GM21423 (cell line): ENCODE measurements at regions not wholly inside any gene's neighbourhood (a gene's known extent, or its start where the extent isn't known, plus 50 kb on each side); places are given as distances from the start of the nearest gene placed in this dataset.

ENCODE experiments used
- ATAC-seq: cut with Tn5 transposase; IDR thresholded peaks from one replicate; pipeline ENCODE4 v1.9.1; 2021; ENCODE audit warnings: mild to moderate bottlenecking, moderate library complexity; ENCODE audit not compliant: unreplicated experiment

- ATAC-seq, result no peak
Measured at GRCh38 chr12:127292736-127293135, 974.2 kb upstream of the TMEM132C start.

- ATAC-seq, result no peak
Measured at GRCh38 chr12:127293507-127294310, 973.3 kb upstream of the TMEM132C start.

- no peak for ATAC-seq
Measured at GRCh38 chr12:127294651-127295210, 972.2 kb upstream of the TMEM132C start.

- ATAC-seq, result no peak
Measured at GRCh38 chr12:127295630-127296029, 971.3 kb upstream of the TMEM132C start.

GRCh38 chr12:127296591-127296990, 970.4 kb upstream of the TMEM132C start:
- no peak for ATAC-seq

- no peak for ATAC-seq
Measured at GRCh38 chr12:127297327-127297726, 969.6 kb upstream of the TMEM132C start.

- no peak for ATAC-seq
Measured at GRCh38 chr12:127300075-127300474, 966.9 kb upstream of the TMEM132C start.

GRCh38 chr12:127300753-127301152, 966.2 kb upstream of the TMEM132C start:
- no peak for ATAC-seq

- ATAC-seq, result no peak
Measured at GRCh38 chr12:127301876-127302275, 965.1 kb upstream of the TMEM132C start.

GRCh38 chr12:127304751-127305725, 961.9 kb upstream of the TMEM132C start:
- no peak for ATAC-seq

GRCh38 chr12:127306604-127307215, 960.3 kb upstream of the TMEM132C start:
- no peak for ATAC-seq

GRCh38 chr12:127307528-127307927, 959.4 kb upstream of the TMEM132C start:
- no peak for ATAC-seq

- ATAC-seq, result no peak
Measured at GRCh38 chr12:127308148-127308547, 958.8 kb upstream of the TMEM132C start.

- no peak for ATAC-seq
Measured at GRCh38 chr12:127310548-127310947, 956.4 kb upstream of the TMEM132C start.

- no peak for ATAC-seq
Measured at GRCh38 chr12:127311720-127312364, 955.1 kb upstream of the TMEM132C start.

- ATAC-seq, result no peak
Measured at GRCh38 chr12:127324681-127325080, 942.3 kb upstream of the TMEM132C start.

GRCh38 chr12:127327986-127328385, 939.0 kb upstream of the TMEM132C start:
- no peak for ATAC-seq

- ATAC-seq, result no peak
Measured at GRCh38 chr12:127328867-127329266, 938.1 kb upstream of the TMEM132C start.

GRCh38 chr12:127334365-127334764, 932.6 kb upstream of the TMEM132C start:
- no peak for ATAC-seq

GRCh38 chr12:127334912-127335644, 931.9 kb upstream of the TMEM132C start:
- no peak for ATAC-seq
